ENCODE measurements at regions not wholly inside any gene's neighbourhood (a gene's known extent, or its start where the extent isn't known, plus 50 kb on each side); places are given as distances from the start of the nearest gene placed in this dataset.

- FAIRE-seq: no peak
- DNase-seq (ENCODE audit: low spot score): no peak
Measured at GRCh38 chr19:28889941-28890670, 322.8 kb downstream of the UQCRFS1 start.

GRCh38 chr19:28887920-28888618, 324.9 kb downstream of the UQCRFS1 start:
- FAIRE-seq: peak; percentile 85
- DNase-seq (ENCODE audit: low spot score): no peak

GRCh38 chr19:28886708-28887107, 326.2 kb downstream of the UQCRFS1 start:
- DNase-seq (ENCODE audit: low spot score) (no peak), FAIRE-seq (no peak)

GRCh38 chr19:28885965-28886364, 327.0 kb downstream of the UQCRFS1 start:
- FAIRE-seq (peak; percentile 17), DNase-seq (ENCODE audit: low spot score) (no peak)

GRCh38 chr19:28884786-28885476, 328.0 kb downstream of the UQCRFS1 start:
- peak; percentile 65 for FAIRE-seq
- no peak for DNase-seq (ENCODE audit: low spot score)

GRCh38 chr19:28883241-28883693, 329.7 kb downstream of the UQCRFS1 start:
- FAIRE-seq: no peak

GRCh38 chr19:28882818-28883217, 330.1 kb downstream of the UQCRFS1 start:
- DNase-seq (ENCODE audit: low spot score): no peak
- no peak for FAIRE-seq

More at GRCh38 chr19:28883241-28883693, 329.7 kb downstream of the UQCRFS1 start:
- no peak for DNase-seq (ENCODE audit: low spot score)

- DNase-seq (ENCODE audit: low spot score) (no peak), FAIRE-seq (no peak)
Measured at GRCh38 chr19:28881616-28882015, 331.3 kb downstream of the UQCRFS1 start.

- DNase-seq (ENCODE audit: low spot score): no peak
Measured at GRCh38 chr19:28880735-28881401, 332.1 kb downstream of the UQCRFS1 start.

GRCh38 chr19:28878862-28879566, 333.9 kb downstream of the UQCRFS1 start:
- DNase-seq (ENCODE audit: low spot score) (peak; percentile 81), FAIRE-seq (no peak)

More at GRCh38 chr19:28880735-28881401, 332.1 kb downstream of the UQCRFS1 start:
- no peak for FAIRE-seq

GRCh38 chr19:28876609-28877123, 336.3 kb downstream of the UQCRFS1 start:
- DNase-seq (ENCODE audit: low spot score) (no peak), FAIRE-seq (peak; percentile 94)

- FAIRE-seq: no peak
- no peak for DNase-seq (ENCODE audit: low spot score)
Measured at GRCh38 chr19:28874742-28875141, 338.2 kb downstream of the UQCRFS1 start.

- no peak for DNase-seq (ENCODE audit: low spot score)
- no peak for FAIRE-seq
Measured at GRCh38 chr19:28873301-28873700, 339.6 kb downstream of the UQCRFS1 start.

GRCh38 chr19:28871099-28871725, 341.7 kb downstream of the UQCRFS1 start:
- peak; percentile 94 for FAIRE-seq
- no peak for DNase-seq (ENCODE audit: low spot score)

- FAIRE-seq (no peak), DNase-seq (ENCODE audit: low spot score) (no peak)
Measured at GRCh38 chr19:28869459-28869858, 343.5 kb downstream of the UQCRFS1 start.

GRCh38 chr19:28868836-28869235, 344.1 kb downstream of the UQCRFS1 start:
- peak; percentile 91 for FAIRE-seq

GRCh38 chr19:28867978-28868377, 345.0 kb downstream of the UQCRFS1 start:
- no peak for FAIRE-seq

More at GRCh38 chr19:28868836-28869235, 344.1 kb downstream of the UQCRFS1 start:
- no peak for DNase-seq (ENCODE audit: low spot score)

GRCh38 chr19:28864577-28865042, 348.3 kb downstream of the UQCRFS1 start:
- peak; percentile 74 for DNase-seq (ENCODE audit: low spot score)
- no peak for FAIRE-seq

More at GRCh38 chr19:28867978-28868377, 345.0 kb downstream of the UQCRFS1 start:
- no peak for DNase-seq (ENCODE audit: low spot score)

GRCh38 chr19:28864024-28864503, 348.9 kb downstream of the UQCRFS1 start:
- DNase-seq (ENCODE audit: low spot score) (peak; percentile 75), FAIRE-seq (peak; percentile 69)

- peak; percentile 46 for DNase-seq (ENCODE audit: low spot score)
- FAIRE-seq: no peak
Measured at GRCh38 chr19:28862238-28862637, 350.7 kb downstream of the UQCRFS1 start.

Data from urothelium cell line (cell line).